ENCODE measurements at regions not wholly inside any gene's neighbourhood (a gene's known extent, or its start where the extent isn't known, plus 50 kb on each side); places are given as distances from the start of the nearest gene placed in this dataset.

- Histone ChIP-seq H3K27me3 (ENCODE audit: control insufficient read depth in 4 of 4, insufficient read depth in 4 of 4, low read length in 3 of 4) (no peaks in the 10 kb centered on the region), H3K27ac (ENCODE audit: low read depth in 1 of 2, low read length in 2 of 2) (no peak overlapping the region), H3K9me3 (ENCODE audit: control insufficient read depth in 4 of 4, low read length in 3 of 4) (no peaks in the 10 kb centered on the region), H3K4me3 (ENCODE audit: low read depth in 1 of 3, low read length in 3 of 3) (no peak overlapping the region), H3K4me1 (ENCODE audit: control insufficient read depth in 4 of 4, insufficient read depth in 4 of 4, low read length in 3 of 4) (no peaks in the 10 kb centered on the region), H3K9ac (ENCODE audit: low read depth in 1 of 2, low read length in 2 of 2) (no peak overlapping the region), H3K36me3 (ENCODE audit: control insufficient read depth in 4 of 4, insufficient read depth in 3 of 4, low read depth in 1 of 4, low read length in 3 of 4) (no peaks in the 10 kb centered on the region)
- TF ChIP-seq MAX (IDR thresholded peaks at IDR 0.05) (no peak), RAD21 (IDR thresholded peaks at IDR 0.05) (peak; percentile 6 to 28)
- no peak for DNase-seq (ENCODE audit: low spot score)
- 80% methylated on average over 2 of the region's 2 CpGs for WGBS
Measured at GRCh38 chr16:9270424-9270823, 179.0 kb downstream of the HAPSTR1 start.

GRCh38 chr16:9270941-9271340 is 179.5 kb downstream of the HAPSTR1 start:
- no peak overlapping the region for H3K4me3 ChIP-seq (ENCODE audit: low read depth in 1 of 3, low read length in 3 of 3)
- no peak for TF ChIP-seq YY1 (IDR thresholded peaks at IDR 0.05)
- TF ChIP-seq JUND (IDR thresholded peaks at IDR 0.05), result no peak
- no peak for TF ChIP-seq GABPA (IDR thresholded peaks at IDR 0.05 in 1 of 2, conservative IDR thresholded peaks at IDR 0.05 in 1 of 2)
- TF ChIP-seq SP1 (IDR thresholded peaks at IDR 0.05), result no peak
- no peak for TF ChIP-seq TAF1 (conservative IDR thresholded peaks at IDR 0.05)
- no peak for TF ChIP-seq RXRA (IDR thresholded peaks at IDR 0.05)
- TF ChIP-seq MAX (IDR thresholded peaks at IDR 0.05), result no peak
- TF ChIP-seq NR2F2 (IDR thresholded peaks at IDR 0.05), result no peak
- TF ChIP-seq, protein P1, sequence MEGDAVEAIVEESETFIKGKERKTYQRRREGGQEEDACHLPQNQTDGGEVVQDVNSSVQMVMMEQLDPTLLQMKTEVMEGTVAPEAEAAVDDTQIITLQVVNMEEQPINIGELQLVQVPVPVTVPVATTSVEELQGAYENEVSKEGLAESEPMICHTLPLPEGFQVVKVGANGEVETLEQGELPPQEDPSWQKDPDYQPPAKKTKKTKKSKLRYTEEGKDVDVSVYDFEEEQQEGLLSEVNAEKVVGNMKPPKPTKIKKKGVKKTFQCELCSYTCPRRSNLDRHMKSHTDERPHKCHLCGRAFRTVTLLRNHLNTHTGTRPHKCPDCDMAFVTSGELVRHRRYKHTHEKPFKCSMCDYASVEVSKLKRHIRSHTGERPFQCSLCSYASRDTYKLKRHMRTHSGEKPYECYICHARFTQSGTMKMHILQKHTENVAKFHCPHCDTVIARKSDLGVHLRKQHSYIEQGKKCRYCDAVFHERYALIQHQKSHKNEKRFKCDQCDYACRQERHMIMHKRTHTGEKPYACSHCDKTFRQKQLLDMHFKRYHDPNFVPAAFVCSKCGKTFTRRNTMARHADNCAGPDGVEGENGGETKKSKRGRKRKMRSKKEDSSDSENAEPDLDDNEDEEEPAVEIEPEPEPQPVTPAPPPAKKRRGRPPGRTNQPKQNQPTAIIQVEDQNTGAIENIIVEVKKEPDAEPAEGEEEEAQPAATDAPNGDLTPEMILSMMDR (IDR thresholded peaks at IDR 0.05; ENCODE audit: low read depth, low read length, missing input control), result no peak
- TF ChIP-seq EGR1 (IDR thresholded peaks at IDR 0.05; ENCODE audit: low read depth in 2 of 2), result no peak
- TF ChIP-seq, protein P2, sequence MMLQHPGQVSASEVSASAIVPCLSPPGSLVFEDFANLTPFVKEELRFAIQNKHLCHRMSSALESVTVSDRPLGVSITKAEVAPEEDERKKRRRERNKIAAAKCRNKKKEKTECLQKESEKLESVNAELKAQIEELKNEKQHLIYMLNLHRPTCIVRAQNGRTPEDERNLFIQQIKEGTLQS (IDR thresholded peaks at IDR 0.05), result no peak
- no peak for TF ChIP-seq FOXA1 (IDR thresholded peaks at IDR 0.05)
- no peak for TF ChIP-seq RAD21 (IDR thresholded peaks at IDR 0.05)
- no peak for TF ChIP-seq FOXA2 (IDR thresholded peaks at IDR 0.05)
- TF ChIP-seq, protein P3, sequence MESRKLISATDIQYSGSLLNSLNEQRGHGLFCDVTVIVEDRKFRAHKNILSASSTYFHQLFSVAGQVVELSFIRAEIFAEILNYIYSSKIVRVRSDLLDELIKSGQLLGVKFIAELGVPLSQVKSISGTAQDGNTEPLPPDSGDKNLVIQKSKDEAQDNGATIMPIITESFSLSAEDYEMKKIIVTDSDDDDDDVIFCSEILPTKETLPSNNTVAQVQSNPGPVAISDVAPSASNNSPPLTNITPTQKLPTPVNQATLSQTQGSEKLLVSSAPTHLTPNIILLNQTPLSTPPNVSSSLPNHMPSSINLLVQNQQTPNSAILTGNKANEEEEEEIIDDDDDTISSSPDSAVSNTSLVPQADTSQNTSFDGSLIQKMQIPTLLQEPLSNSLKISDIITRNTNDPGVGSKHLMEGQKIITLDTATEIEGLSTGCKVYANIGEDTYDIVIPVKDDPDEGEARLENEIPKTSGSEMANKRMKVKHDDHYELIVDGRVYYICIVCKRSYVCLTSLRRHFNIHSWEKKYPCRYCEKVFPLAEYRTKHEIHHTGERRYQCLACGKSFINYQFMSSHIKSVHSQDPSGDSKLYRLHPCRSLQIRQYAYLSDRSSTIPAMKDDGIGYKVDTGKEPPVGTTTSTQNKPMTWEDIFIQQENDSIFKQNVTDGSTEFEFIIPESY (IDR thresholded peaks at IDR 0.05), result no peak
- TF ChIP-seq, protein P4, sequence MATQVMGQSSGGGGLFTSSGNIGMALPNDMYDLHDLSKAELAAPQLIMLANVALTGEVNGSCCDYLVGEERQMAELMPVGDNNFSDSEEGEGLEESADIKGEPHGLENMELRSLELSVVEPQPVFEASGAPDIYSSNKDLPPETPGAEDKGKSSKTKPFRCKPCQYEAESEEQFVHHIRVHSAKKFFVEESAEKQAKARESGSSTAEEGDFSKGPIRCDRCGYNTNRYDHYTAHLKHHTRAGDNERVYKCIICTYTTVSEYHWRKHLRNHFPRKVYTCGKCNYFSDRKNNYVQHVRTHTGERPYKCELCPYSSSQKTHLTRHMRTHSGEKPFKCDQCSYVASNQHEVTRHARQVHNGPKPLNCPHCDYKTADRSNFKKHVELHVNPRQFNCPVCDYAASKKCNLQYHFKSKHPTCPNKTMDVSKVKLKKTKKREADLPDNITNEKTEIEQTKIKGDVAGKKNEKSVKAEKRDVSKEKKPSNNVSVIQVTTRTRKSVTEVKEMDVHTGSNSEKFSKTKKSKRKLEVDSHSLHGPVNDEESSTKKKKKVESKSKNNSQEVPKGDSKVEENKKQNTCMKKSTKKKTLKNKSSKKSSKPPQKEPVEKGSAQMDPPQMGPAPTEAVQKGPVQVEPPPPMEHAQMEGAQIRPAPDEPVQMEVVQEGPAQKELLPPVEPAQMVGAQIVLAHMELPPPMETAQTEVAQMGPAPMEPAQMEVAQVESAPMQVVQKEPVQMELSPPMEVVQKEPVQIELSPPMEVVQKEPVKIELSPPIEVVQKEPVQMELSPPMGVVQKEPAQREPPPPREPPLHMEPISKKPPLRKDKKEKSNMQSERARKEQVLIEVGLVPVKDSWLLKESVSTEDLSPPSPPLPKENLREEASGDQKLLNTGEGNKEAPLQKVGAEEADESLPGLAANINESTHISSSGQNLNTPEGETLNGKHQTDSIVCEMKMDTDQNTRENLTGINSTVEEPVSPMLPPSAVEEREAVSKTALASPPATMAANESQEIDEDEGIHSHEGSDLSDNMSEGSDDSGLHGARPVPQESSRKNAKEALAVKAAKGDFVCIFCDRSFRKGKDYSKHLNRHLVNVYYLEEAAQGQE (IDR thresholded peaks at IDR 0.05), result no peak
- no peak for TF ChIP-seq HNF4A (conservative IDR thresholded peaks at IDR 0.05)
- no peak for TF ChIP-seq HNF4G (IDR thresholded peaks at IDR 0.05)
- H3K9ac ChIP-seq (ENCODE audit: low read depth in 1 of 2, low read length in 2 of 2), result no peak overlapping the region
- no peak overlapping the region for H3K27ac ChIP-seq (ENCODE audit: low read depth in 1 of 2, low read length in 2 of 2)
- DNase-seq (ENCODE audit: low spot score), result no peak
- WGBS, result 98% methylated on average over 1 of the region's 1 CpG
- no peaks in the 10 kb centered on the region for H3K27me3 ChIP-seq (ENCODE audit: control insufficient read depth in 4 of 4, insufficient read depth in 4 of 4, low read length in 3 of 4)
- H3K36me3 ChIP-seq (ENCODE audit: control insufficient read depth in 4 of 4, insufficient read depth in 3 of 4, low read depth in 1 of 4, low read length in 3 of 4), result no peaks in the 10 kb centered on the region
- no peaks in the 10 kb centered on the region for H3K9me3 ChIP-seq (ENCODE audit: control insufficient read depth in 4 of 4, low read length in 3 of 4)
- no peaks in the 10 kb centered on the region for H3K4me1 ChIP-seq (ENCODE audit: control insufficient read depth in 4 of 4, insufficient read depth in 4 of 4, low read length in 3 of 4)

All from liver (tissue), 8 donors.